SK-N-SH (cell line): ENCODE measurements at regions not wholly inside any gene's neighbourhood (a gene's known extent, or its start where the extent isn't known, plus 50 kb on each side); places are given as distances from the start of the nearest gene placed in this dataset.
"Not testable (repeated sequence)": the region's sequence is repeated elsewhere in the genome, so short reads cannot be mapped to it uniquely, and the experiment has no call there.

Source experiments
- CTCF ChIA-PET: fragments of 300-600, 350-600 bp; formaldehyde crosslinking; extraction: SDS; loops from one replicate; lab custom pipeline; 2021; lab: Yijun Ruan, JAX
- POLR2A ChIA-PET: fragments of 350-600 bp; sonication (Branson Sonifier 250); formaldehyde crosslinking; extraction: SDS; loops from one replicate; lab custom pipeline; 2020; ENCODE audit warnings: antibody characterized with exemption, inconsistent platforms; lab: Yijun Ruan, JAX
- DNase-seq: peaks from one replicate; pipeline ENCODE4 v3.0.0; 2012
- H2AFZ ChIP-seq: fragments of 200-600 bp; sonication (generic); 2 replicates; pipeline ENCODE4 v1.8.1; 2016; ENCODE audit warnings: antibody characterized with exemption, mild to moderate bottlenecking, low read depth
- H3F3A ChIP-seq: fragments of 200-600 bp; sonication (generic); replicated peaks from 2 replicates; pipeline ENCODE3; 2016; ENCODE audit warnings: antibody characterized with exemption, mild to moderate bottlenecking; ENCODE audit not compliant: insufficient read depth
- H3K27ac ChIP-seq, 2 experiments: fragments of 200-500 bp in 1 of 2; fragments of 200-600 bp in 1 of 2; sonication (Bioruptor generic) in 1 of 2; sonication (generic), shearing (Covaris generic) in 1 of 2; 2 replicates each; pipeline versions ENCODE4 v1.5.1 to v1.6.1; 2014 to 2016; ENCODE audit warnings: low read depth in 2 of 2, inconsistent platforms in 1 of 2, low read length in 1 of 2, mild to moderate bottlenecking in 1 of 2, mixed read lengths in 1 of 2
- H3K27me3 ChIP-seq: fragments of 200-600 bp; sonication (generic), shearing (Covaris generic); 2 replicates; pipeline ENCODE4 v1.6.1; 2016; ENCODE audit warnings: mixed run types; ENCODE audit not compliant: insufficient read depth
- H3K36me3 ChIP-seq, 2 experiments: fragments of 200-500 bp in 1 of 2; fragments of 200-600 bp in 1 of 2; sonication (Bioruptor generic) in 1 of 2; sonication (generic) in 1 of 2; replicated peaks in 1 of 2; 2 replicates each; pipeline versions ENCODE3 to v1.5.1; 2014 to 2016; ENCODE audit warnings: low read length in 1 of 2, mild to moderate bottlenecking in 1 of 2; ENCODE audit not compliant: insufficient read depth in 2 of 2, control insufficient read depth in 1 of 2
- H3K4me1 ChIP-seq, 2 experiments: fragments of 200-500 bp in 1 of 2; fragments of 200-600 bp in 1 of 2; sonication (Bioruptor generic) in 1 of 2; sonication (generic), shearing (Covaris generic) in 1 of 2; 2 replicates each; pipeline versions ENCODE4 v1.5.1 to v1.6.1; 2014 to 2016; ENCODE audit warnings: low read depth in 1 of 2, low read length in 1 of 2, mixed run types in 1 of 2; ENCODE audit not compliant: insufficient read depth in 2 of 2, control insufficient read depth in 1 of 2
- H3K4me2 ChIP-seq: fragments of 200-600 bp; sonication (generic), shearing (Covaris generic); 2 replicates; pipeline ENCODE4 v1.6.1; 2017; ENCODE audit warnings: mixed run types
- H3K4me3 ChIP-seq, 2 experiments: fragments of 200-500 bp in 1 of 2; fragments of 200-600 bp in 1 of 2; sonication (Bioruptor generic) in 1 of 2; sonication (generic), shearing (Covaris generic) in 1 of 2; 2 replicates each; pipeline versions ENCODE4 v1.5.1 to v1.8.1; 2014 to 2016; ENCODE audit warnings: low read depth in 2 of 2, inconsistent platforms in 1 of 2, low read length in 1 of 2, mild to moderate bottlenecking in 1 of 2, mixed read lengths in 1 of 2, moderate library complexity in 1 of 2
- H3K79me2 ChIP-seq: fragments of 200-600 bp; sonication (generic); 2 replicates; pipeline ENCODE4 v1.8.1; 2017; ENCODE audit warnings: mild to moderate bottlenecking; ENCODE audit not compliant: insufficient read depth
- H3K9ac ChIP-seq: fragments of 200-600 bp; sonication (generic); 2 replicates; pipeline ENCODE4 v1.6.1; 2017; ENCODE audit warnings: mixed run types
- H3K9me2 ChIP-seq: fragments of 200-600 bp; sonication (generic); 2 replicates; pipeline ENCODE4 v1.6.1; 2017; ENCODE audit warnings: mixed run types
- H3K9me3 ChIP-seq: fragments of 200-600 bp; sonication (generic); 2 replicates; pipeline ENCODE4 v1.6.1; 2017; ENCODE audit warnings: mixed run types, mild to moderate bottlenecking, moderate library complexity
- H4K20me1 ChIP-seq: fragments of 200-600 bp; sonication (generic); 2 replicates; pipeline ENCODE4 v1.6.1; 2017; ENCODE audit warnings: mild to moderate bottlenecking, mixed run types; ENCODE audit not compliant: insufficient read depth
- WGBS: methylation state at CpG from one replicate; pipeline ENCODE4 v1.1.6; 2017; ENCODE audit warnings: low lambda C conversion rate; 5-methylcytosine and 5-hydroxymethylcytosine counted together

DNA sequence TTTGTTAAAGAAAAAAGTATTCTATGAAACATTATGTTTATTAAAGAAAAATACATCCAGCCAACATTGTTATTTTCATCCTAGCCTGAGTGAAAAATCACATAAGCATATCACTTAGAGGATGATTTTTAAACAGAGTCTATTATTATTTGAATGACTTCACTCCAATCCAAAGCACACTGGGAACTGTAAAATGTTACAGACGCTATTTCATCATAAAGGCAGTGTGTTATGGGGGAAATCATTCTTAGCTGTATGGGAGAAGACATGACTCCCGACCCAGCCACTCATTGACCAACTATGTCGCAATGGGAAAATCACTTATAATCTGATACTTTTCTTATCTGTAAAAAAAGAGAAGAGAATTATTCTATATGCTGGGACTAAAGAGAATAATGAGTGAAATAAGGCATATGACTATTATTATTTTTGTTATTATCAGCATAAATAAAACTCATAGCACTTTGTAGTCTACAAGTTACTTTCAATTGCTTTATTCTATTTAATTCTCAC, 180.6 kb upstream of the POMZP3 start:
- H2AFZ ChIP-seq, H3F3A ChIP-seq, H3K36me3 ChIP-seq, H3K4me3 ChIP-seq, H3K9me2 ChIP-seq, POLR2A ChIA-PET, H3K27me3 ChIP-seq, H3K9ac ChIP-seq, CTCF ChIA-PET, H3K27ac ChIP-seq, DNase-seq, H3K4me2 ChIP-seq, H3K9me3 ChIP-seq, H3K4me1 ChIP-seq, H3K79me2 ChIP-seq, H4K20me1 ChIP-seq: not testable (repeated sequence)
- WGBS: 52% methylated on average over 3 of the region's 3 CpGs

DNA sequence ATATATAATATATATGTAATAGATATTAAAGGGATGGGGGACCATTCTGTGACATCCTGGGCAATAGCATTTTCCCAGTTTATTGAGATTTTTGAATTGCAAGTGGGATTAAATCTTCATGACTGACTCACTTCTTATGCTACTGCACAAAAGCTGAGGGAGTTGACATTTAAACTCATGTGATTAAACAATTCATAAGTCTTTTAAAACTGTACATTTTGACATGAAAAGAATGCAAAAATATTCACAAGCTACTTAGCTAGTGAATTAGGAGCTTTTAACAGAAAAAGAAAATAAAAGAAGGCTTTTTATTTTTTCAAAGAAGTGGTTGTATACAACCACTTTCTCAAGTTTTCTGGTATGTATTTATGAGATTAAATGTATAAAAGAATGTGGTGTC, 179.4 kb upstream of the POMZP3 start:
- H3K9me2 ChIP-seq, H3K27me3 ChIP-seq, H3K36me3 ChIP-seq, POLR2A ChIA-PET, H3K79me2 ChIP-seq, H2AFZ ChIP-seq, DNase-seq, H3K9ac ChIP-seq, H3K4me2 ChIP-seq, H3K27ac ChIP-seq, CTCF ChIA-PET, H3K9me3 ChIP-seq, H3F3A ChIP-seq, H3K4me3 ChIP-seq, H4K20me1 ChIP-seq, H3K4me1 ChIP-seq: not testable (repeated sequence)

DNA sequence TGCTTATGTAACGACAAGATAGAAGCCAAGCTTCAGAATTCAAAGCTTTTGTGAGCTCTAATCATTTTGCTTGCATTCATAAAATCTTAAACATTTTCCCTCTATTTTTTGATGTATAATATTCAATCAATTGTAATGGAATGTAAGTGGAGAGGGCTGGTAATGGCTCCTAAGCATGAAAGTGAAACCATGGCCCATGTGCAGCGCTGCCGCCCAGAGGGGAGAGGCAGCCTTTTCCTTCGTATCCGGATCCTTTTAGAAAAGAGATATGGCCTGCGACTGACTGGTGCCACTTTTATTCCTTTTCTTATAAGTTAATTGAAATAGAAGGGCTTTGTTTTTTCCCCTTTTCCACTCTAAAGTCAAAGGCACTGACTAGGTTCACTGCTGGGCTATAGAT, 178.9 kb upstream of the POMZP3 start:
- not testable (repeated sequence) for H4K20me1 ChIP-seq

DNA sequence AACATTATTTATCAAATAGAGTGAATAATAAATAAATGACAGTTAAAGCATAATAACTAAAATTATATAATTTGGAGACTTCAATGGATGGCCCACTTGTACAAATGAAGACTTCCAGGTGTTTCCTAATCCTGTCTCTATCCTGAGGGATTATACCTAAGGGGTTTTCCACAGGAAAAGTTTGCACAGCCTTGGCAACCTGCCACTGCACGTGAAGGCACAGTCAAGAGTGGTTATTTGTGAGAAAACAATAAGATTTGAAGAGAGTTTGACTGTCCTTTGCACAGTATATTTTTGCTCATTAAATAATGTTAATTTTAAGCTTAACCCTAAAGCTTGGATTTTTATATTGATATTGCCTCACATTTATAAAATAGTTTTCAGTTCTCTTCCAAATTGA, 178.2 kb upstream of the POMZP3 start:
- DNase-seq, POLR2A ChIA-PET, H3K9ac ChIP-seq, H3K4me1 ChIP-seq, H4K20me1 ChIP-seq, H3K79me2 ChIP-seq, H3K4me3 ChIP-seq, H3F3A ChIP-seq, H3K4me2 ChIP-seq, H2AFZ ChIP-seq, CTCF ChIA-PET, H3K9me3 ChIP-seq, H3K27ac ChIP-seq, H3K36me3 ChIP-seq, H3K9me2 ChIP-seq, H3K27me3 ChIP-seq: not testable (repeated sequence)
- 21% methylated on average over 1 of the region's 1 CpG for WGBS

More for the DNA sequence above, 178.9 kb upstream of the POMZP3 start:
- WGBS: 71% methylated on average over 6 of the region's 6 CpGs
- H3K27ac ChIP-seq, H3K79me2 ChIP-seq, H3K4me1 ChIP-seq, POLR2A ChIA-PET, H3F3A ChIP-seq, H3K9me2 ChIP-seq, DNase-seq, H3K4me2 ChIP-seq, H3K9me3 ChIP-seq, CTCF ChIA-PET, H2AFZ ChIP-seq, H3K9ac ChIP-seq, H3K36me3 ChIP-seq, H3K27me3 ChIP-seq, H3K4me3 ChIP-seq: not testable (repeated sequence)

DNA sequence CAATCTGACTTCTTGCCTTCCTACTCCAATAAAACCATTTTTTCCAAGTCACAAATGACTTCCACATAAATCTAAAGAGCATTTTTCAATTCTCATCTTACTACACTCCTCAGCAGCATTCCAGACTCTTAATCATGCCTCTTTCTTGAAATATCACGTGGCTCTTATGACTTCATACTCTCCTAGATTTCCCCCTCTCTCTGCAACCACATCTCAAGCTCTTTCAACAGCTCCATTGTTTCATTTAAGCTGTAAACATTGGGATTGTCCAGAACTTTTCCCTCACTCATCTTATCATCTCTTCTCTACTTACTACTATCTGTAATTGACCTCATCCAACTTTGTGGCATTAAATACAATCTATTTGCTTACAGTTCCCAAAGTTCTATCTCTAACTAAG, 170.6 kb upstream of the POMZP3 start:
- POLR2A ChIA-PET, DNase-seq: not testable (repeated sequence)

DNA sequence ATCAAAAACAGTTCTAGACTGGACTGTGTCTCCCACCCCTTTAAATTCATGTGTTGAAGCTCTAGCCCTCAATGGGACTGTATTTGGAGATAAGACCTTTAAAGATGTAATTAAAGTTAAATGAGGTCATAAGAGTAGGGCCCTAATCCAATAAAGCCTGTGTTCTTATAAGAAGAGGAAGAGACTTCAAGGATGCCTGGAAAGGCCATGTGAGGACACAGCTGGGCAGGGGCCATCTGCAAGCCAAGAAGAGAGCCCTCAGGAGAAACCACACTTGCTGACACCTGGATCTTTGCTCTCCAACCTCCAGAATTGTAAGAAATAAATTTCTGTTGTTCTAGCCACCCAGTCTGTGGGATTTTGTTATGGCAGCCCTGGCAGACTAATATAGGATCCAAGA, 153.6 kb upstream of the POMZP3 start:
- DNase-seq, H3K4me3 ChIP-seq, H3K9me2 ChIP-seq, H4K20me1 ChIP-seq, POLR2A ChIA-PET, H3K27ac ChIP-seq, H3K4me1 ChIP-seq, H3K9me3 ChIP-seq, CTCF ChIA-PET, H3K79me2 ChIP-seq, H3K4me2 ChIP-seq, H2AFZ ChIP-seq, H3K36me3 ChIP-seq, H3F3A ChIP-seq, H3K27me3 ChIP-seq, H3K9ac ChIP-seq: not testable (repeated sequence)

More for the DNA sequence above, 170.6 kb upstream of the POMZP3 start:
- H3K9me3 ChIP-seq, H3K4me2 ChIP-seq, H3K36me3 ChIP-seq, H3K9ac ChIP-seq, H3K79me2 ChIP-seq, CTCF ChIA-PET, H3K4me3 ChIP-seq, H3K27ac ChIP-seq, H3K4me1 ChIP-seq, H4K20me1 ChIP-seq, H2AFZ ChIP-seq, H3K9me2 ChIP-seq, H3K27me3 ChIP-seq, H3F3A ChIP-seq: not testable (repeated sequence)
- WGBS: 12% methylated on average over 1 of the region's 1 CpG
